ENCODE measurements at regions not wholly inside any gene's neighbourhood (a gene's known extent, or its start where the extent isn't known, plus 50 kb on each side); places are given as distances from the start of the nearest gene placed in this dataset.

DNA sequence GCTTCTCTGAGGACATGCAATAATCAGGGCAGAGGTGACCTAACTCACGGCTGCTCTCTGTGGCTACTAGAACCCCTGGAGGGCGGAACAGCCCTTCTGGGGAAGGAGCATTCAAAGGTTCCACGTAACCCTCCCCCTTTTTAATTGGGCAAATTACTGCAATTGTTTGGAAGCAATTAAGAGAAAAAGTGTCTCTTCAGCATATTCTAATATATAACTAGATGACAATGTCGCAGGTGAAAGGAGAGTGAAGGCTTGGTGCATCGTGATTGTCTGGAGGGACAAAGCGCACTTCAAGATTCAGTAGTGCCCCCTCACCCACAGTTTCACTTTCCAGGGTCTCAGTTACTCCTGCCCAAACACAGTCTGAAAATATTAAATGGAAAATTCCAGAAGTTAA, 720.8 kb downstream of the DCDC2C start:
- TF ChIP-seq, protein P1, sequence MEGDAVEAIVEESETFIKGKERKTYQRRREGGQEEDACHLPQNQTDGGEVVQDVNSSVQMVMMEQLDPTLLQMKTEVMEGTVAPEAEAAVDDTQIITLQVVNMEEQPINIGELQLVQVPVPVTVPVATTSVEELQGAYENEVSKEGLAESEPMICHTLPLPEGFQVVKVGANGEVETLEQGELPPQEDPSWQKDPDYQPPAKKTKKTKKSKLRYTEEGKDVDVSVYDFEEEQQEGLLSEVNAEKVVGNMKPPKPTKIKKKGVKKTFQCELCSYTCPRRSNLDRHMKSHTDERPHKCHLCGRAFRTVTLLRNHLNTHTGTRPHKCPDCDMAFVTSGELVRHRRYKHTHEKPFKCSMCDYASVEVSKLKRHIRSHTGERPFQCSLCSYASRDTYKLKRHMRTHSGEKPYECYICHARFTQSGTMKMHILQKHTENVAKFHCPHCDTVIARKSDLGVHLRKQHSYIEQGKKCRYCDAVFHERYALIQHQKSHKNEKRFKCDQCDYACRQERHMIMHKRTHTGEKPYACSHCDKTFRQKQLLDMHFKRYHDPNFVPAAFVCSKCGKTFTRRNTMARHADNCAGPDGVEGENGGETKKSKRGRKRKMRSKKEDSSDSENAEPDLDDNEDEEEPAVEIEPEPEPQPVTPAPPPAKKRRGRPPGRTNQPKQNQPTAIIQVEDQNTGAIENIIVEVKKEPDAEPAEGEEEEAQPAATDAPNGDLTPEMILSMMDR (IDR thresholded peaks at IDR 0.05 in 2 of 3, conservative IDR thresholded peaks at IDR 0.05 in 1 of 3; ENCODE audit: control insufficient read depth in 2 of 3, extremely low read depth in 1 of 3, insufficient read depth in 1 of 3, low read depth in 3 of 3, low read length in 3 of 3): no peak
- TF ChIP-seq IKZF1 (conservative IDR thresholded peaks at IDR 0.05) (no peak), ZNF274 (IDR thresholded peaks at IDR 0.05; ENCODE audit: insufficient read depth, insufficient read length) (no peak)
- TF ChIP-seq, protein P2, sequence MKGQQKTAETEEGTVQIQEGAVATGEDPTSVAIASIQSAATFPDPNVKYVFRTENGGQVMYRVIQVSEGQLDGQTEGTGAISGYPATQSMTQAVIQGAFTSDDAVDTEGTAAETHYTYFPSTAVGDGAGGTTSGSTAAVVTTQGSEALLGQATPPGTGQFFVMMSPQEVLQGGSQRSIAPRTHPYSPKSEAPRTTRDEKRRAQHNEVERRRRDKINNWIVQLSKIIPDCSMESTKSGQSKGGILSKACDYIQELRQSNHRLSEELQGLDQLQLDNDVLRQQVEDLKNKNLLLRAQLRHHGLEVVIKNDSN (IDR thresholded peaks at IDR 0.05; ENCODE audit: borderline replicate concordance, extremely low read length, insufficient read depth, low read depth, low read length): no peak

All from GM12878 (cell line).